Right atrium auricular region (tissue), 2 donors: ENCODE measurements at regions not wholly inside any gene's neighbourhood (a gene's known extent, or its start where the extent isn't known, plus 50 kb on each side); places are given as distances from the start of the nearest gene placed in this dataset.
A peak's percentile ranks its signal among the peaks of the same experiment; 100 is the strongest.

Experiments used
- DNase-seq: peaks from one replicate; pipeline ENCODE4 v3.0.0-alpha.2; 2019; ENCODE audit warnings: low spot score
- H3K27ac ChIP-seq, 2 donors: fragments of 200-600 bp; sonication (generic); 1 replicate in 1 of 2; 2 replicates in 1 of 2; pipeline ENCODE4 v1.5.1; 2016 to 2019
- H3K27me3 ChIP-seq, 2 donors: fragments of 200-600 bp; sonication (generic); one replicate each; pipeline versions ENCODE4 v1.5.1 to v1.6.0; 2017 to 2019
- H3K36me3 ChIP-seq: fragments of 200-600 bp; sonication (generic); one replicate; pipeline ENCODE4 v1.5.1; 2016
- H3K4me1 ChIP-seq, 2 donors: fragments of 200-600 bp; sonication (generic); one replicate each; pipeline versions ENCODE4 v1.5.1 to v1.6.0; 2017 to 2019
- H3K4me3 ChIP-seq, 2 donors: fragments of 200-600 bp; sonication (generic); 1 replicate in 1 of 2; 2 replicates in 1 of 2; pipeline ENCODE4 v1.5.1; 2017 to 2019; ENCODE audit warnings: mild to moderate bottlenecking in 1 of 2, moderate library complexity in 1 of 2
- H3K9me3 ChIP-seq, 2 donors: fragments of 200-600 bp; sonication (generic); one replicate each; pipeline ENCODE4 v1.5.1; 2019
- CTCF ChIP-seq, 2 donors: fragments of 200-600 bp; sonication (generic); IDR thresholded peaks; one replicate each; pipeline ENCODE4 v1.5.1; 2019; ENCODE audit warnings: antibody characterized with exemption in 2 of 2

GRCh38 chr18:70384181-70384790, 95.4 kb downstream of the SOCS6 start:
- Histone ChIP-seq H3K4me3 (no peak overlapping the region), H3K36me3 (no peaks in the 10 kb centered on the region), H3K27me3 (no peaks in the 10 kb centered on the region), H3K27ac (no peak overlapping the region), H3K9me3 (no peaks in the 10 kb centered on the region), H3K4me1 (no peaks in the 10 kb centered on the region)
- no peak for DNase-seq
- TF ChIP-seq CTCF (IDR thresholded peaks at IDR 0.05), result no peak

GRCh38 chr18:70382992-70383717, 94.3 kb downstream of the SOCS6 start:
- H3K36me3 ChIP-seq, result no peaks in the 10 kb centered on the region
- no peaks in the 10 kb centered on the region for H3K9me3 ChIP-seq
- no peak overlapping the region for H3K27ac ChIP-seq
- H3K4me1 ChIP-seq, result no peaks in the 10 kb centered on the region
- no peak for DNase-seq
- TF ChIP-seq CTCF (IDR thresholded peaks at IDR 0.05), result no peak
- H3K4me3 ChIP-seq, result no peak overlapping the region
- no peaks in the 10 kb centered on the region for H3K27me3 ChIP-seq

- peak overlapping the region; percentile 18 to 76 for H3K27ac ChIP-seq
- no peak for TF ChIP-seq CTCF (IDR thresholded peaks at IDR 0.05)
Observed at GRCh38 chr18:70382017-70382416, 93.2 kb downstream of the SOCS6 start.

GRCh38 chr18:70380915-70381896, 92.4 kb downstream of the SOCS6 start:
- H3K4me1 ChIP-seq, result no peaks in the 10 kb centered on the region
- no peak for TF ChIP-seq CTCF (IDR thresholded peaks at IDR 0.05)

More at GRCh38 chr18:70382017-70382416, 93.2 kb downstream of the SOCS6 start:
- no peaks in the 10 kb centered on the region for H3K9me3 ChIP-seq
- H3K27me3 ChIP-seq, result no peaks in the 10 kb centered on the region
- no peaks in the 10 kb centered on the region for H3K36me3 ChIP-seq
- H3K4me1 ChIP-seq, result no peaks in the 10 kb centered on the region
- no peak overlapping the region for H3K4me3 ChIP-seq
- DNase-seq, result no peak

More at GRCh38 chr18:70380915-70381896, 92.4 kb downstream of the SOCS6 start:
- DNase-seq, result no peak
- peak overlapping the region in 1 of 2 donors; percentile 76 for H3K27ac ChIP-seq
- no peaks in the 10 kb centered on the region for H3K36me3 ChIP-seq
- H3K4me3 ChIP-seq, result no peak overlapping the region
- no peaks in the 10 kb centered on the region for H3K27me3 ChIP-seq
- H3K9me3 ChIP-seq, result no peaks in the 10 kb centered on the region
